H1 (cell line): ENCODE measurements at regions not wholly inside any gene's neighbourhood (a gene's known extent, or its start where the extent isn't known, plus 50 kb on each side); places are given as distances from the start of the nearest gene placed in this dataset.

Experiments used
- CTCF ChIP-seq, 3 experiments: IDR thresholded peaks; 1 replicate in 2 of 3; 2 replicates in 1 of 3; pipeline versions ENCODE4 v1.5.1 to v1.6.1; 2011; ENCODE audit warnings: low read length in 3 of 3, mild to moderate bottlenecking in 3 of 3, inconsistent platforms in 2 of 3, low read depth in 1 of 3, moderate library complexity in 1 of 3; ENCODE audit not compliant: insufficient read depth in 1 of 3; ENCODE audit errors: control extremely low read depth in 1 of 3
- EP300 ChIP-seq, 2 experiments: IDR thresholded peaks; 1 replicate in 1 of 2; 2 replicates in 1 of 2; pipeline ENCODE4 v1.6.1; 2011 to 2012; ENCODE audit warnings: low read depth in 2 of 2, low read length in 2 of 2, mild to moderate bottlenecking in 2 of 2, borderline replicate concordance in 1 of 2, inconsistent platforms in 1 of 2, moderate library complexity in 1 of 2
- EZH2 ChIP-seq: fragments of 200-600 bp; sonication (generic); IDR thresholded peaks from 2 replicates; pipeline ENCODE4 v1.7.1; 2012; ENCODE audit warnings: low read depth, mild to moderate bottlenecking, moderate library complexity, low read length, inconsistent platforms; ENCODE audit not compliant: severe bottlenecking
- GABPA ChIP-seq: IDR thresholded peaks from 2 replicates; pipeline ENCODE4 v1.6.1; 2011; ENCODE audit warnings: mild to moderate bottlenecking, low read length, moderate library complexity, borderline replicate concordance; ENCODE audit not compliant: insufficient read depth
- MAFK ChIP-seq: IDR thresholded peaks from 2 replicates; pipeline ENCODE4 v1.6.1; 2012; ENCODE audit warnings: low read depth, mild to moderate bottlenecking, improper control_type of control experiment, low read length
- POLR2A ChIP-seq, 2 experiments: IDR thresholded peaks; 1 replicate in 1 of 2; 2 replicates in 1 of 2; pipeline ENCODE4 v1.6.1; 2011; ENCODE audit warnings: low read depth in 2 of 2, low read length in 2 of 2, mild to moderate bottlenecking in 2 of 2; ENCODE audit errors: control extremely low read depth in 1 of 2
- POLR2AphosphoS5 ChIP-seq: IDR thresholded peaks from 2 replicates; pipeline ENCODE4 v1.6.1; 2011; ENCODE audit warnings: low read depth, low read length
- RAD21 ChIP-seq, 2 experiments: IDR thresholded peaks in 1 of 2; conservative IDR thresholded peaks in 1 of 2; 2 replicates each; pipeline ENCODE4 v1.6.1; 2011; ENCODE audit warnings: low read depth in 2 of 2, low read length in 2 of 2, improper control_type of control experiment in 1 of 2, inconsistent platforms in 1 of 2, mild to moderate bottlenecking in 1 of 2, moderate library complexity in 1 of 2
- SIN3A ChIP-seq, 2 experiments: IDR thresholded peaks in 1 of 2; conservative IDR thresholded peaks in 1 of 2; 2 replicates each; pipeline ENCODE4 v1.6.1; 2011 to 2012; ENCODE audit warnings: low read length in 2 of 2, improper control_type of control experiment in 1 of 2, low read depth in 1 of 2, mild to moderate bottlenecking in 1 of 2
- TEAD4 ChIP-seq: IDR thresholded peaks from 2 replicates; pipeline ENCODE4 v1.6.1; 2012; ENCODE audit warnings: low read depth, low read length, inconsistent platforms, mixed read lengths
- ZNF274 ChIP-seq: IDR thresholded peaks from 2 replicates; pipeline ENCODE4 v1.7.0; 2012; ENCODE audit warnings: low read length, borderline replicate concordance; ENCODE audit errors: extremely low read depth
- TF ChIP-seq, protein P1 (sequence below): IDR thresholded peaks from 2 replicates; pipeline ENCODE4 v1.6.1; 2012; ENCODE audit warnings: inconsistent platforms

DNA sequence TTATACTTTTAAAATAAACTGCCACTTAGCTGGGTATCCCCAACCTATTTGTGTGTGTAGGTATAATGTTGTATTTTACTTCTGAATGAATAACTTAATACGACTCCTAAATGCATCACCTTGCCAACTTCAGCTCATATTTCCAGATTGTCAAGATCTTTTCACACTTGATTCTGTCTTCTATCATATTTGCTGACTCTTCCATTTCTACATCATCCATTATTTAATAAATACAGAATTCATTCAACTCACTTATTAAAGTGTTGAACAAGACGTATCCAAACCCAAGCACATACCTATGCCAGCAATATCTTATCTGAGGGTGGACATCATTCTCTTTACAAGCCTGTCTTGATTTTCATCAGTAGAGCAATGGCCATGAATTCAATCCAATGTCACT lies 91.2 kb upstream of the FAM47C start:
- TF ChIP-seq CTCF (IDR thresholded peaks at IDR 0.05; ENCODE audit: control extremely low read depth in 1 of 3, insufficient read depth in 1 of 3, low read depth in 1 of 3, low read length in 3 of 3), result no peak
- TF ChIP-seq ZNF274, result no peak
- no peak for TF ChIP-seq POLR2A (IDR thresholded peaks at IDR 0.05; ENCODE audit: control extremely low read depth in 1 of 2, low read depth in 2 of 2, low read length in 2 of 2)
- TF ChIP-seq SIN3A (conservative IDR thresholded peaks at IDR 0.05 in 1 of 2, IDR thresholded peaks at IDR 0.05 in 1 of 2; ENCODE audit: low read depth in 1 of 2, low read length in 2 of 2), result no peak
- TF ChIP-seq GABPA, result no peak
- TF ChIP-seq POLR2AphosphoS5, result no peak
- TF ChIP-seq, protein P1, sequence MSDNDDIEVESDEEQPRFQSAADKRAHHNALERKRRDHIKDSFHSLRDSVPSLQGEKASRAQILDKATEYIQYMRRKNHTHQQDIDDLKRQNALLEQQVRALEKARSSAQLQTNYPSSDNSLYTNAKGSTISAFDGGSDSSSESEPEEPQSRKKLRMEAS, result no peak
- no peak for TF ChIP-seq MAFK
- no peak for TF ChIP-seq RAD21 (IDR thresholded peaks at IDR 0.05 in 1 of 2, conservative IDR thresholded peaks at IDR 0.05 in 1 of 2; ENCODE audit: low read depth in 2 of 2, low read length in 2 of 2)
- no peak for TF ChIP-seq TEAD4
- TF ChIP-seq EZH2, result no peak
- TF ChIP-seq EP300 (IDR thresholded peaks at IDR 0.05; ENCODE audit: borderline replicate concordance in 1 of 2, low read depth in 2 of 2, low read length in 2 of 2), result no peak
